ENCODE measurements at regions not wholly inside any gene's neighbourhood (a gene's known extent, or its start where the extent isn't known, plus 50 kb on each side); places are given as distances from the start of the nearest gene placed in this dataset.

GRCh38 chr3:8345398-8345797 is 156.2 kb upstream of the LMCD1 start:
- no peaks in the 10 kb centered on the region for H3K36me3 ChIP-seq (ENCODE audit: control insufficient read depth in 2 of 2, extremely low read depth in 1 of 2, insufficient read depth in 2 of 2, low read length in 2 of 2)
- no peak overlapping the region for H3K27ac ChIP-seq (ENCODE audit: insufficient read depth, low read depth, low read length)
- no peak overlapping the region for H3K4me2 ChIP-seq (ENCODE audit: insufficient read depth, low read length)
- no peak overlapping the region for H3K9ac ChIP-seq (replicated peaks; ENCODE audit: extremely low read depth, insufficient read depth, low read length)
- H3K9me1 ChIP-seq (replicated peaks; ENCODE audit: control insufficient read depth, extremely low read depth, insufficient read depth, low read length) = no peaks in the 10 kb centered on the region
- ChIA-PET CTCF (no interaction called here), POLR2A (no interaction called here)
- H3K79me2 ChIP-seq (ENCODE audit: control insufficient read depth, insufficient read depth, low read length) = no peaks in the 10 kb centered on the region
- dilution Hi-C loops (cut with MboI; ENCODE audit: extremely low pct_ligation_motif_present, low sequenced_read_pairs) = no loop called here
- H3K4me3 ChIP-seq (replicated peaks in 1 of 3; ENCODE audit: insufficient read depth in 1 of 3, low read depth in 1 of 3, low read length in 3 of 3) = no peak overlapping the region
- H3K4me1 ChIP-seq (ENCODE audit: control insufficient read depth, extremely low read depth, insufficient read depth, low read length) = no peaks in the 10 kb centered on the region
- TF ChIP-seq MYC (IDR thresholded peaks at IDR 0.05; ENCODE audit: low read depth, low read length) (no peak), GATA2 (IDR thresholded peaks at IDR 0.05; ENCODE audit: insufficient read depth, insufficient read length, low read depth, low read length) (no peak), FOS (IDR thresholded peaks at IDR 0.05; ENCODE audit: borderline replicate concordance, insufficient read depth, low read length) (no peak)
- intact Hi-C loops (cut with micrococcal nuclease) = no loop called here
- FAIRE-seq = no peak
- BruUV-seq (replicated peaks) = no TSS peak
- no peaks in the 10 kb centered on the region for H3K27me3 ChIP-seq (ENCODE audit: control insufficient read depth in 2 of 2, insufficient read depth in 2 of 2, low read length in 2 of 2)
- no peaks in the 10 kb centered on the region for H4K20me1 ChIP-seq (replicated peaks; ENCODE audit: control insufficient read depth, extremely low read depth, insufficient read depth, low read length)
- no peaks in the 10 kb centered on the region for H3K9me3 ChIP-seq (replicated peaks; ENCODE audit: control insufficient read depth, insufficient read depth, low read length)
- no peak for DNase-seq (ENCODE audit: low read depth, low spot score)
- no peak overlapping the region for H2AFZ ChIP-seq (ENCODE audit: low read depth, low read length)

- Histone ChIP-seq H3K79me2 (ENCODE audit: control insufficient read depth, insufficient read depth, low read length) (no peaks in the 10 kb centered on the region), H3K9me3 (replicated peaks; ENCODE audit: control insufficient read depth, insufficient read depth, low read length) (no peaks in the 10 kb centered on the region), H3K9me1 (replicated peaks; ENCODE audit: control insufficient read depth, extremely low read depth, insufficient read depth, low read length) (no peaks in the 10 kb centered on the region), H4K20me1 (replicated peaks; ENCODE audit: control insufficient read depth, extremely low read depth, insufficient read depth, low read length) (no peaks in the 10 kb centered on the region), H3K9ac (replicated peaks; ENCODE audit: extremely low read depth, insufficient read depth, low read length) (no peak overlapping the region), H3K4me2 (ENCODE audit: insufficient read depth, low read length) (no peak overlapping the region), H2AFZ (ENCODE audit: low read depth, low read length) (no peak overlapping the region), H3K4me3 (replicated peaks in 1 of 3; ENCODE audit: insufficient read depth in 1 of 3, low read depth in 1 of 3, low read length in 3 of 3) (no peak overlapping the region), H3K4me1 (ENCODE audit: control insufficient read depth, extremely low read depth, insufficient read depth, low read length) (no peaks in the 10 kb centered on the region), H3K27ac (ENCODE audit: insufficient read depth, low read depth, low read length) (no peak overlapping the region), H3K27me3 (ENCODE audit: control insufficient read depth in 2 of 2, insufficient read depth in 2 of 2, low read length in 2 of 2) (no peaks in the 10 kb centered on the region), H3K36me3 (ENCODE audit: control insufficient read depth in 2 of 2, extremely low read depth in 1 of 2, insufficient read depth in 2 of 2, low read length in 2 of 2) (no peaks in the 10 kb centered on the region)
- DNase-seq (ENCODE audit: low read depth, low spot score) (no peak), FAIRE-seq (no peak)
- intact Hi-C loops (cut with micrococcal nuclease) = no loop called here
- TF ChIP-seq POLR2AphosphoS5 (IDR thresholded peaks at IDR 0.05; ENCODE audit: insufficient read depth, low read depth, low read length) (no peak), CTCF (IDR thresholded peaks at IDR 0.05; ENCODE audit: extremely low read depth in 1 of 2, insufficient read depth in 1 of 2, low read depth in 1 of 2, low read length in 2 of 2) (no peak), EZH2 (IDR thresholded peaks at IDR 0.05; ENCODE audit: borderline replicate concordance, low read depth, low read length, severe bottlenecking) (no peak), POLR2A (IDR thresholded peaks at IDR 0.05; ENCODE audit: low read depth, low read length) (no peak), GATA2 (IDR thresholded peaks at IDR 0.05; ENCODE audit: insufficient read depth, insufficient read length, low read depth, low read length) (no peak), MYC (IDR thresholded peaks at IDR 0.05; ENCODE audit: low read depth, low read length) (no peak), MAX (IDR thresholded peaks at IDR 0.05; ENCODE audit: insufficient read depth, insufficient read length) (no peak), JUN (IDR thresholded peaks at IDR 0.05; ENCODE audit: borderline replicate concordance, insufficient read depth, insufficient read length, low read depth) (no peak), FOS (IDR thresholded peaks at IDR 0.05; ENCODE audit: borderline replicate concordance, insufficient read depth, low read length) (no peak)
- BruUV-seq (replicated peaks) = no TSS peak
- POLR2A ChIA-PET = no interaction called here
- CTCF ChIA-PET = no interaction called here
- dilution Hi-C loops (cut with MboI; ENCODE audit: extremely low pct_ligation_motif_present, low sequenced_read_pairs) = no loop called here
Observed at GRCh38 chr3:8348076-8348475, 153.5 kb upstream of the LMCD1 start.

All from endothelial cell of umbilical vein (primary cell).